Central memory CD8-positive, alpha-beta T cell (primary cell): ENCODE measurements at regions not wholly inside any gene's neighbourhood (a gene's known extent, or its start where the extent isn't known, plus 50 kb on each side); places are given as distances from the start of the nearest gene placed in this dataset.

Experiments
- ATAC-seq: fragments of 150-1000 bp; cut with Tn5 transposase; replicated peaks from 2 replicates; pipeline ENCODE4 v1.10.0; 2022; ENCODE audit warnings: mild to moderate bottlenecking, moderate FRiP score, moderate number of reproducible peaks; ENCODE audit not compliant: poor library complexity, severe bottlenecking; ENCODE audit errors: extremely low read depth
- DNase-seq, 2 donors: peaks; one replicate each; pipeline ENCODE4 v3.0.0; 2021; ENCODE audit warnings: low spot score in 2 of 2
- H3K27ac Mint-ChIP-seq: one replicate; pipeline ENCODE4 v1.8.0; 2022; ENCODE audit warnings: low read depth, mild to moderate bottlenecking, moderate library complexity, mixed read lengths
- H3K27me3 Mint-ChIP-seq: one replicate; pipeline ENCODE4 v1.8.0; 2022; ENCODE audit warnings: mixed read lengths
- H3K36me3 Mint-ChIP-seq: one replicate; pipeline ENCODE4 v1.8.0; 2022; ENCODE audit warnings: mild to moderate bottlenecking, moderate library complexity, mixed read lengths; ENCODE audit not compliant: insufficient read depth
- H3K4me1 Mint-ChIP-seq: one replicate; pipeline ENCODE4 v1.8.0; 2022; ENCODE audit warnings: mixed read lengths
- H3K4me3 Mint-ChIP-seq: one replicate; pipeline ENCODE4 v1.8.0; 2022; ENCODE audit warnings: mild to moderate bottlenecking, moderate library complexity, mixed read lengths
- H3K9me3 Mint-ChIP-seq: one replicate; pipeline ENCODE4 v1.8.0; 2022; ENCODE audit warnings: mixed read lengths

DNA sequence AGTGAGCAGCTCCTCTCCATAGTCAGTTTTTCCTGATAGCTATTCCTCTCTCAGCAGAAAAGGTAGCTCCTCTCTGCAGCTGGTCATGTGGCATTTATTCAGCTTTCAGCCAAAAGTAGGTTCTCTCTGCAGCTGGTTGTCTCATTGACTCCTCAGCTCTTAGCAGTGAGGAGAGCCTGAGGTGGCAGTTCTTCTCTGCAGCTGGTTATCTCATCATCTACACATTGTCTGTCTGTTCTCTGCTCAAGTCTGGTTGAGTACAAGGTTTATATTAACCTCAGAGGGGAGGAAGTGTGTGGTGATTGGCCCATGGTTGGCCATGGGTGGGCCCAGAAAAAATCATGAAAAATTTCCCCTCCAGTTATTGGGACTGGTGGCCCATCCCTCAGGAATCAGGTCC is 338.3 kb downstream of the KDM5D start:
- H3K4me3 Mint-ChIP-seq = no peak overlapping the region
- H3K4me1 Mint-ChIP-seq = no peaks in the 10 kb centered on the region
- H3K27ac Mint-ChIP-seq = no peak overlapping the region
- ATAC-seq (no peak), DNase-seq (no peak)
- no peaks in the 10 kb centered on the region for H3K36me3 Mint-ChIP-seq
- no peaks in the 10 kb centered on the region for H3K27me3 Mint-ChIP-seq
- no peaks in the 10 kb centered on the region for H3K9me3 Mint-ChIP-seq

DNA sequence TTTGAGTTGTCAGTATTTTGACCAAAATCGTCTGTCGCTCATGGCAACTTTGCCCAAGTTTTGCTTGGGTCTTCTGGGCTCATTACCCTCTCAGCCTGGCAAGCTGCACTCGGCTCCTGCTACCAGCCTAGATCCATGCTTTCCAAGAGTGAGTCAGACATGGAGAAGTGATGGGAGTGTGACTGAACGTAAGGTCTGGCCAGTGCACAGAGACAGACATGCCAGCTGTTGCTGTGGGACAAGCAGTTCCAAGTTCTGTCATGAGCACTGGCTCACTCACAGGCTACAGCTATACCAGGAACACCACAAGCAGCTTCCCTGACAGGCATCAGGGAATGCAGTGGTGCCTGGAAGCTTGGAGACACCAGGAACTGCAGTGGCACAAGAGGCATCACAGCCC is 338.9 kb downstream of the KDM5D start:
- DNase-seq = no peak
- Mint-ChIP-seq H3K27me3 (peaks cover 3% of the 10 kb centered on the region), H3K4me3 (no peak overlapping the region), H3K4me1 (no peaks in the 10 kb centered on the region), H3K36me3 (no peaks in the 10 kb centered on the region), H3K27ac (no peak overlapping the region), H3K9me3 (no peaks in the 10 kb centered on the region)
- ATAC-seq = no peak

DNA sequence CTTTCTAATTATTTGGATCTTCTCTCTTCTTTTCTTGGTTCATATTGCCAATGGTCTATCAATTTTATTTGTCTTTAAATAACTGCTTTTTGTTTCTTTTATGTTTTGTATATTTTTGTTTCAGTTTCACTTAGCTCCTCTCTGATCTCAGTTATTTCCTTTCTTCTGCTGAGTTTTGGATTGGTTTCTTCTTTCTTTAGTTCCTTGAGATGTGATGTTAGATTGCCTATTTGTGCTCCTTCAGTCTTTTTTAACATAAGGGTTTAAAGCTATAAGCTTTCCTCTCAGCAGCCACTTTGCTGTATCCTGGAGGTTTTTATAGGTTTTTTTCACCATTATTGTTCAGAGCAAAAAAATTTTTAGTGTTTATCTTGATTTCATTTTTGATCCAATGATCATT is 351.6 kb downstream of the KDM5D start:
- Mint-ChIP-seq H3K36me3 (peaks cover 3% of the 10 kb centered on the region), H3K4me3 (peak overlapping the region; percentile 67), H3K27ac (peak overlapping the region; percentile 91), H3K27me3 (peaks cover 5% of the 10 kb centered on the region), H3K9me3 (no peaks in the 10 kb centered on the region), H3K4me1 (peaks cover 9% of the 10 kb centered on the region)
- DNase-seq (no peak), ATAC-seq (no peak)

DNA sequence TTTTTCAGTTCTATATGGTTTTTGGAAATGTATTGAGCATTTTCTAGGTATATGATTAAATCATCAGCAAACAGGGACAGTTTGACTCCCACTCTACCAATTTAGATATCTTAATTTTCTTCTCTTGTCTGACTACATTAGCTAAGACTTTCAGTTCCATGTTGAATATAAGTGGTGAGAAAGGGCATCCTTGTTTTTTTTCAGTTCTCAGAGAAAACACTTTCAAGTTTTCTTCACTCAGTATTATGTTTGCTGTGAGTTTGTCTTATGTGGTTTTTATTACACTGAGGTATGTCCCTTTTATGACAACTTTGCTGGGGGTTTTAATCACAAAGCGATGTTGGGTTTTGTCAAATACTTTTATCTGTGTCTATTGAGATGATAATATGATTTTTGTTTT is 352.6 kb downstream of the KDM5D start:
- Mint-ChIP-seq H3K27me3 (no peaks in the 10 kb centered on the region), H3K9me3 (no peaks in the 10 kb centered on the region), H3K27ac (no peak overlapping the region), H3K4me1 (peaks cover 9% of the 10 kb centered on the region), H3K36me3 (peaks cover 3% of the 10 kb centered on the region), H3K4me3 (no peak overlapping the region)
- DNase-seq = no peak
- no peak for ATAC-seq

DNA sequence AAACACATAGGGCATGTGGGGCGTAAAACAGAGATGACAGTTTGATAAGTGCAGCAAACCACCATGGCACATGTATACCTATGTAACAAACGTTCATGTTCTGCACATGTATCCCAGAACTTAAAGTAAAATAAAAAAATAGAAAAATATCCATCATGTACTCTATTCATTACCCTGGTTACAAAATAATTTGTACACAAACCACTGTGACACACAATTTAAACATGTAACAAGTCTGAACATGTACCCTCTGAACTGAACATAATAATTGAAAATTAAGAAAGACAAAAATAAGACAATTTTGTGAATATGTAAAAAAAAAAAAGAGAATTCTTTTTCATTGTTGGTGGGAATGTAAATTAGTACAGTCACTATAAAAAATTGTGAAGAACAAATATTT is 379.2 kb downstream of the KDM5D start:
- no peak overlapping the region for H3K27ac Mint-ChIP-seq
- no peak for DNase-seq
- H3K4me3 Mint-ChIP-seq = no peak overlapping the region
- no peaks in the 10 kb centered on the region for H3K4me1 Mint-ChIP-seq
- no peaks in the 10 kb centered on the region for H3K9me3 Mint-ChIP-seq
- H3K36me3 Mint-ChIP-seq = no peaks in the 10 kb centered on the region
- no peak for ATAC-seq
- H3K27me3 Mint-ChIP-seq = no peaks in the 10 kb centered on the region

DNA sequence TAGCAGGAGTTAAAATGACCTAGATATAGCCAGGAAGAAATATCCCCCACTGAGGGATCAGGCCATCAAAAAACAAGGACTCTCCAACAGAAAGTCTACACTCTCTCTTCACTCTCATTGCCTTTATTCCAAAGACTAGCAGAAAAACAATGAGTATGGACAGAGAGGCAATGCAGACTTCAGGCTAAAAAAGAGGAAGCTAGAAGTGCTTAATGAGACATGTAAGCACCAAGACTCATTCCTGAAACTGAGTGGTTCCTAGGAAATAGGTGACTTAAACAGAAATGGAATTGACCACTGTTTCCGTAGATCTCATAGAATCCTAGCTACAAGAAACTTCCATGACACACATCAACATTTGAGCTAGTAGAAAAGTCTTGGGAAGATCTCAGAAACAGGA is 387.3 kb downstream of the KDM5D start:
- Mint-ChIP-seq H3K27ac (no peak overlapping the region), H3K27me3 (no peaks in the 10 kb centered on the region), H3K9me3 (no peaks in the 10 kb centered on the region), H3K36me3 (no peaks in the 10 kb centered on the region), H3K4me1 (no peaks in the 10 kb centered on the region), H3K4me3 (no peak overlapping the region)
- ATAC-seq (no peak), DNase-seq (no peak)

DNA sequence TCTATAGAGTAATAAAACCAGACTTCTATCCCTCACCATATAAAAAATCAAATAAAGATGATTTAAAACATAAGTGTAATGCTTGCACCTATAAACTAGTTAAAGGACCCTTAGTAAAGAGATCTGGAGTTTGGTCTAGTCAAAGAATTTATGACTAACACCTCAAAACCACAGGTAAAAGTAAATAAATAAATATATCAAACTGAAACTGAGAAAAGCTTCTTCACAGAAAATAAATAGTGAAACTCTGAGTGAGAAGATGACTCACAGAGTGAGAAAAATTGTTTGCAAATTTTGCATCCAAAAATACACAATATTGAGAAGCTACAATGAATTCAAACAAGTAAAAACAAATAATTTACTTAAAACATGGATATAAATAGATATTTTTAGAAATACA is 387.8 kb downstream of the KDM5D start:
- ATAC-seq (no peak), DNase-seq (no peak)
- Mint-ChIP-seq H3K36me3 (no peaks in the 10 kb centered on the region), H3K27ac (no peak overlapping the region), H3K4me3 (no peak overlapping the region), H3K9me3 (no peaks in the 10 kb centered on the region), H3K27me3 (no peaks in the 10 kb centered on the region), H3K4me1 (no peaks in the 10 kb centered on the region)

DNA sequence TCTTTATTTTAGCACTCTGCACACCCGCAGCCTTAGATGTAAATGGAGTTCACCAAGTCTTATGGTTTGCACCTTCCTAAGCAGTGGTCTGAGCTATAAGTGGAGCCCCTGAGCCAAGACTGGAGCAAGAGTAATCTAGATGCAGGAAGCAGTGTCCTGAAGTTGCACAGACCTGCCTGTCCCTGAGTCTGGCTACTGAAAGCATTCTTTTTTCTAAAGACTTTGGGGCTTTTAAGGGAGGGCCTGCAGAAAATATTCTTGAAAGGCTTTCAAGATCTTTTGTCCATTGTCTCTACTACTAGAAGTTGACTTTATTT is 389.7 kb downstream of the KDM5D start:
- DNase-seq (no peak), ATAC-seq (no peak)

DNA sequence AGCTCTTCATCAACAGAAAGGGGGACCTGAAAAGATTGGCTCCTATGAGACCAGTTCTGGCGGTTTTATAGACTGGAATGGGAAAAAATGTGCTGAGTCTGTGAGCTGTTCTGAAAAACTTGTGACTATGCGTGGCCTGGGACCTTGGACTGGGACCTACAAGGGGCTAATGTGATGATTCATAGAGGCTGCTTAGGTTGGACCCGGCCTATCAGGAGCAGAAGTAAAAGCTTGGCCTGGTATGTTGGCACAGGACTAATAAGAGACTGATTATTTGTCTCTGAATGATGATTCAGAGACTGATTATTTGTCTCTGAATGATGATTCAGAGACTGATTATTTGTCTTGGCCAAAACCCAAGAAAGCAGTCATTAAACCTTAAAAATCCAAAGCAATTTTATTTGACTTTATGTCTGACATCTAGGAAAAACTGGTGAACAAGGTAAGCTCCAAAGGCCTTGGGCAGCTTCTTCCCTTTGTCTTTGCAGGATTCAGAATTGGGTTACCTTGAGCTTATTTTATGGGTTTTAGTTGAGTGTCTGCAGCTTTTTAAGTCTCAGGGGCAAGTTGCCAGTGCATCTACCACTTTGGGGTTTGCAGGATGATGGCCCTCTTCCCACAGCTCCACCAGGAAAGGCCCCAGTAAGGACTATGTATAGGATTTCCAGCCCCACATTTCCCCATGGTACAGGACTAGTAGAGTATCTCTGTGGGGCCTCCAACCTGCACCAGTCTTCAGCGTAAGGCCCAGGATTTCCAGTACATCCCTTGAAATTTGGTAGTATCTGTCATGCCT is 390.3 kb downstream of the KDM5D start:
- no peaks in the 10 kb centered on the region for H3K36me3 Mint-ChIP-seq
- H3K4me1 Mint-ChIP-seq = no peaks in the 10 kb centered on the region
- DNase-seq (no peak), ATAC-seq (no peak)
- no peaks in the 10 kb centered on the region for H3K9me3 Mint-ChIP-seq
- H3K27ac Mint-ChIP-seq = no peak overlapping the region
- H3K27me3 Mint-ChIP-seq = no peaks in the 10 kb centered on the region
- H3K4me3 Mint-ChIP-seq = no peak overlapping the region

More for the DNA sequence above, 389.7 kb downstream of the KDM5D start:
- no peaks in the 10 kb centered on the region for H3K4me1 Mint-ChIP-seq
- H3K36me3 Mint-ChIP-seq = no peaks in the 10 kb centered on the region
- no peaks in the 10 kb centered on the region for H3K9me3 Mint-ChIP-seq
- no peaks in the 10 kb centered on the region for H3K27me3 Mint-ChIP-seq
- no peak overlapping the region for H3K27ac Mint-ChIP-seq
- H3K4me3 Mint-ChIP-seq = no peak overlapping the region

DNA sequence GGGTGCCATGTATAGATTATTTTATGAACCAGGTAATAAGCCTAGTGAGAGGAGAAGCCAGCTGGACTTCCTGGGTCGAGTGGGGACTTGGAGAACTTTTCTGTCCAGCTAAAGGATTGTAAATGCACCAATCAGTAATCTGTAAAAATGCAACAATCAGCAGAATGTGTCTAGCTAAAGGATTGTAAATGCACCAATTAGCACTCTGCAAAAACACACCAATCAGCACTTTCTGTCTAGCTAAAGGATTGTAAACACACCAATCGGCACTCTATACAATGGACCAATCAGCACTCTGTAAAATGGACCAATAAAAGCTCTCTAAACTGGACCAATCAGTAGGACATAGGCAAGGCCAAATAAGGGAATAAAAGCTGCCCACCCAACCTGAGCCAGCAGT is 392.9 kb downstream of the KDM5D start:
- no peaks in the 10 kb centered on the region for H3K9me3 Mint-ChIP-seq
- DNase-seq (no peak), ATAC-seq (no peak)
- H3K27ac Mint-ChIP-seq = no peak overlapping the region
- H3K4me3 Mint-ChIP-seq = no peak overlapping the region
- H3K4me1 Mint-ChIP-seq = no peaks in the 10 kb centered on the region
- H3K27me3 Mint-ChIP-seq = no peaks in the 10 kb centered on the region
- H3K36me3 Mint-ChIP-seq = no peaks in the 10 kb centered on the region

DNA sequence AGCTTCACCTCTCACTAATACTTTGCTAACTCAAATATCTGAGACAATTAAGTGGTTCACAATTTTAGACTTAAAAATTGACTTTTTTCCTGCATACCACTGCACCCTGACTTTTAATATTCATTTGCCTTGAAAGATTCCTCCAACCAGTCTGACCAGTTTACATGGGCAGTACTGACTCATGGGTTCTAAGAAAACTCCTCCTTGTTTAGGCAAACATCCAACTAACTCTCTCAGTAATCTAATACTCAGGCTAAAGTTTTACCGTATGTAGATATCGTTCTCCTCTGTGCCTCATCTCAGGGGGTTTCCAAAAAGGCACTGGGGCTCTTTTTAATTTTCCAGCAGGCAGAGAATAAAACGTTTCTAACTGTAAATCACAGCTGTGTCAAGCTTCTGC is 422.8 kb downstream of the KDM5D start:
- Mint-ChIP-seq H3K27me3 (no peaks in the 10 kb centered on the region), H3K4me3 (no peak overlapping the region), H3K36me3 (no peaks in the 10 kb centered on the region), H3K9me3 (peaks cover 17% of the 10 kb centered on the region), H3K27ac (no peak overlapping the region), H3K4me1 (no peaks in the 10 kb centered on the region)
- ATAC-seq (no peak), DNase-seq (no peak)

DNA sequence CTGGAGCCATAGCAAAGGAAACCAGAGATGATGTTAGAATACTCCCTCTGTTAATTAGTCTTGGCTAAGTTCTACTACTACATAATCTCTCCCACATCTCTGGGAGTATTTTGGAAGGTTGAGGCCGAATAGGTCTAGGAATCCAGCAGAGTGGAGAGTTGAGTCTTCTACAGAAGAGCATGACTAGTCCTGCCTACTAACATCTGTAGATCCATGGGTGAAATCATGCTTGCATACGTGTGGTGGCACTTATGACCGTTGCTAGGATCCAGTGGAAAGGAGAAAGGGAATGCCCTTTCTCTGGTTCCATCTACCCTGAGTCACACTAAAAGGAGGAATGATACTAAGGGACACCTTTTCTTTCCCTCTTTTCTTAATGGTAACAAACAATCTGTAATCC is 425.4 kb downstream of the KDM5D start:
- Mint-ChIP-seq H3K27ac (no peak overlapping the region), H3K27me3 (no peaks in the 10 kb centered on the region), H3K4me3 (no peak overlapping the region), H3K9me3 (peaks cover 17% of the 10 kb centered on the region), H3K36me3 (no peaks in the 10 kb centered on the region), H3K4me1 (no peaks in the 10 kb centered on the region)
- no peak for DNase-seq
- ATAC-seq = no peak

DNA sequence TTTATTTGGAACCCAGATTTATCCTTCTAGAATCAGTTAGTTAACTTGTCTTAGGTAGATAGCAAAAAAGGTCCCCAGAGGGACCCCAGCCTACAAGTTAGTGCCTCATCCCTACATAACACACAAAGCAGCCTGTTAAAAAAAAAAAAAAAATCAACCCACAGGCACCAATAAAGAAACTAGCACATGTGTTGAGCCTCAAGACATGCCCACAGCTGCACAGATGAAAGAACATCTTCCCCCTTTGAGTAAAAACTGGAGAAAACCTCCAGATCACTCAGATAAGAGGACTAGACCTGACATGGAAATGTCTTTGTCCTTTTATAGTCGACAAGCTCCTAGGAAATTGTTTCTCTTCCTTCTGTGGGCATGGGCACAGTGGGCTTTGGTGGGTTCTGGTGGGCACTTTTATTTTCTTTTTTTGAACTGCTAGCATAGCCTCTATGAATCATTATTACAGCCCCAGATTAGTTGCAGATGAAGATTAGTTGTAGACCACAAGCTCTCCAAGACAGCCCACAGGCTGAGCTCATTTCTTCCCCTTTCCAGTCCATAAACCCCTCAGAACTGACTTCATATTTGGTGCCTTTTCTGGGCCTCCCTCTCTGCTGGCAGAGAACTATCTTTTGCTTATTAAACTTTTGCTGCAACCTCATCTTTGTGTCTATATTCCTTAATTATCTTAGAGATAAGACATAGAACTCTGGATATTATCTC is 427.1 kb downstream of the KDM5D start:
- Mint-ChIP-seq H3K4me3 (no peak overlapping the region), H3K4me1 (no peaks in the 10 kb centered on the region), H3K36me3 (no peaks in the 10 kb centered on the region), H3K27ac (no peak overlapping the region), H3K9me3 (peaks cover 17% of the 10 kb centered on the region), H3K27me3 (no peaks in the 10 kb centered on the region)
- DNase-seq (no peak), ATAC-seq (no peak)
